HEK293T (cell line): ENCODE measurements at regions not wholly inside any gene's neighbourhood (a gene's known extent, or its start where the extent isn't known, plus 50 kb on each side); places are given as distances from the start of the nearest gene placed in this dataset.

Experiments
- ARNT ChIP-seq: fragments of 450-650 bp; IDR thresholded peaks from 2 replicates; pipeline ENCODE4 v1.6.1; 2017; ENCODE audit warnings: mild to moderate bottlenecking
- BHLHE40 ChIP-seq: fragments of 450-650 bp; IDR thresholded peaks from 2 replicates; pipeline ENCODE4 v1.6.1; 2016; ENCODE audit warnings: mild to moderate bottlenecking, moderate library complexity, borderline replicate concordance
- ELF4 ChIP-seq: fragments of 450-650 bp; IDR thresholded peaks from 2 replicates; pipeline ENCODE4 v1.6.1; 2017; ENCODE audit warnings: antibody characterized with exemption
- FOXM1 ChIP-seq: fragments of 450-650 bp; IDR thresholded peaks from 2 replicates; pipeline ENCODE4 v1.6.1; 2017; ENCODE audit warnings: mild to moderate bottlenecking, borderline replicate concordance
- HDGF ChIP-seq: fragments of 450-650 bp; IDR thresholded peaks from 2 replicates; pipeline ENCODE4 v1.6.1; 2017; ENCODE audit warnings: antibody characterized with exemption, borderline replicate concordance
- LEF1 ChIP-seq: fragments of 450-650 bp; IDR thresholded peaks from 2 replicates; pipeline ENCODE4 v1.6.1; 2017; ENCODE audit warnings: mild to moderate bottlenecking, borderline replicate concordance
- NFRKB ChIP-seq: fragments of 450-650 bp; IDR thresholded peaks from 2 replicates; pipeline ENCODE4 v1.6.1; 2016; ENCODE audit warnings: mild to moderate bottlenecking, moderate library complexity
- SP1 ChIP-seq: fragments of 450-650 bp; IDR thresholded peaks from 2 replicates; pipeline ENCODE4 v1.6.1; 2017
- SUZ12 ChIP-seq: fragments of 450-650 bp; IDR thresholded peaks from 2 replicates; pipeline ENCODE4 v1.6.1; 2016; ENCODE audit warnings: mild to moderate bottlenecking
- TARDBP ChIP-seq: fragments of 450-650 bp; IDR thresholded peaks from 2 replicates; pipeline ENCODE4 v1.6.1; 2016
- ZNF384 ChIP-seq: fragments of 450-650 bp; IDR thresholded peaks from 2 replicates; pipeline ENCODE4 v1.6.1; 2016
- TF ChIP-seq, protein P1 (sequence below): fragments of 450-650 bp; IDR thresholded peaks from 2 replicates; pipeline ENCODE4 v1.6.1; 2016

DNA sequence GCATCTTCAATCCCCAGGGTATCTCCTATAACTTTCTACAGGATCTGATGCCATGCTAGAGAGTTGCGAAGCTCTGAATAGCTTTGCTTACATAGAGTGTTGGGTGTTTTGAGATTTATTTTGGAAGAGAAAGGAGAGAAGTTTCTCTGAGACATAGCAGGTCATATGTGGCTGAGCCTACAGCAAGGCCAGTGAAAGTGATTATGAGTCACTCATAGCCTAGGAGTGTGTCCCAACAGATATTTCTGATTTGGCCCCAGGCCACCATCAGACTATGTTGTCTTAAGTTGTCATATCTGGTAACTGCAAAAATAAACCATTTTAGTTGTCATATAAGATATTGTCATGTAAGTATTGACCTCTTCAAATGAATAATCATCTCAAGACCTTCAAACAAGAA, 132.0 kb upstream of the RAI14 start:
- no peak for TF ChIP-seq ELF4
- no peak for TF ChIP-seq SP1
- TF ChIP-seq LEF1: no peak
- no peak for TF ChIP-seq ARNT
- no peak for TF ChIP-seq HDGF
- no peak for TF ChIP-seq BHLHE40
- no peak for TF ChIP-seq SUZ12
- no peak for TF ChIP-seq FOXM1
- TF ChIP-seq, protein P1, sequence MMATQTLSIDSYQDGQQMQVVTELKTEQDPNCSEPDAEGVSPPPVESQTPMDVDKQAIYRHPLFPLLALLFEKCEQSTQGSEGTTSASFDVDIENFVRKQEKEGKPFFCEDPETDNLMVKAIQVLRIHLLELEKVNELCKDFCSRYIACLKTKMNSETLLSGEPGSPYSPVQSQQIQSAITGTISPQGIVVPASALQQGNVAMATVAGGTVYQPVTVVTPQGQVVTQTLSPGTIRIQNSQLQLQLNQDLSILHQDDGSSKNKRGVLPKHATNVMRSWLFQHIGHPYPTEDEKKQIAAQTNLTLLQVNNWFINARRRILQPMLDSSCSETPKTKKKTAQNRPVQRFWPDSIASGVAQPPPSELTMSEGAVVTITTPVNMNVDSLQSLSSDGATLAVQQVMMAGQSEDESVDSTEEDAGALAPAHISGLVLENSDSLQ: no peak
- TF ChIP-seq NFRKB: no peak
- no peak for TF ChIP-seq ZNF384
- TF ChIP-seq TARDBP: no peak
